K562 (cell line): ENCODE measurements at regions not wholly inside any gene's neighbourhood (a gene's known extent, or its start where the extent isn't known, plus 50 kb on each side); places are given as distances from the start of the nearest gene placed in this dataset.
A peak's percentile ranks its signal among the peaks of the same experiment; 100 is the strongest.

ENCODE experiments used
- ATAC-seq: fragments of 200-7000 bp; cut with Tn5 transposase; 3 replicates; pipeline ENCODE4 v1.9.1; 2020; ENCODE audit warnings: moderate library complexity
- BruUV-seq: library from RNA; stranded (reverse); fragments of 400-500 nt; replicated peaks from 2 replicates; lab custom pipeline; 2021; lab: Mats Ljungman, UMichigan
- CTCF ChIA-PET: fragments of 300-600 bp; formaldehyde crosslinking; extraction: SDS; loops from one replicate; lab custom pipeline; 2021; ENCODE audit warnings: low intra/inter-chr PET ratio; lab: Yijun Ruan, JAX
- POLR2A ChIA-PET: fragments of 300-600, 350-650 bp; sonication (Branson Sonifier 250); formaldehyde crosslinking; extraction: SDS; loops from one replicate; lab custom pipeline; 2021; ENCODE audit warnings: antibody characterized with exemption, inconsistent platforms; lab: Yijun Ruan, JAX
- DNase-seq, 4 experiments: peaks; one replicate each; pipeline versions ENCODE4 v3.0.0 to v3.0.0-alpha.2; 2011 to 2018; ENCODE audit warnings: low spot score in 3 of 4, mixed read lengths in 3 of 4; ENCODE audit errors: extremely low read depth in 1 of 4
- FAIRE-seq: peaks from 2 replicates; lab custom pipeline; 2011; peaks lifted over from hg19 to GRCh38; lab: Jason Lieb, UNC
- H2AFZ ChIP-seq: 2 replicates; pipeline ENCODE4 v1.6.0; 2011; ENCODE audit warnings: low read depth, low read length, control low read depth, inconsistent platforms
- H3K27ac ChIP-seq: fragments of 200-600 bp; 3 replicates; pipeline ENCODE4 v1.8.0; 2011; ENCODE audit warnings: low read depth, mild to moderate bottlenecking, control low read depth, inconsistent platforms, low read length, moderate library complexity, mixed read lengths; ENCODE audit errors: extremely low read depth
- H3K27me3 ChIP-seq, 2 experiments: fragments of 300-600 bp in 1 of 2; 2 replicates in 1 of 2; 3 replicates in 1 of 2; pipeline versions ENCODE4 v1.6.0 to v1.8.0; 2011; ENCODE audit warnings: inconsistent platforms in 2 of 2, low read length in 2 of 2, mild to moderate bottlenecking in 1 of 2, mixed read lengths in 1 of 2, moderate library complexity in 1 of 2; ENCODE audit not compliant: control insufficient read depth in 2 of 2, insufficient read depth in 2 of 2
- H3K36me3 ChIP-seq: fragments of 300-600 bp; 3 replicates; pipeline ENCODE4 v1.8.0; 2011; ENCODE audit warnings: mild to moderate bottlenecking, low read length, inconsistent platforms; ENCODE audit not compliant: control insufficient read depth, insufficient read depth
- H3K4me1 ChIP-seq, 2 experiments: fragments of 200-600 bp in 1 of 2; replicated peaks in 1 of 2; 2 replicates in 1 of 2; 3 replicates in 1 of 2; pipeline versions ENCODE4 v1.5.1 to v1.8.0; 2011; ENCODE audit warnings: inconsistent platforms in 2 of 2, low read length in 2 of 2, mild to moderate bottlenecking in 1 of 2, mixed read lengths in 1 of 2, moderate library complexity in 1 of 2; ENCODE audit not compliant: control insufficient read depth in 2 of 2, insufficient read depth in 2 of 2
- H3K4me2 ChIP-seq: 2 replicates; pipeline ENCODE4 v1.6.1; 2011; ENCODE audit warnings: low read length, control low read depth, inconsistent platforms, mixed read lengths; ENCODE audit not compliant: insufficient read depth
- H3K4me3 ChIP-seq: fragments of 200-600 bp; sonication (generic), shearing (Covaris generic); 2 replicates; pipeline ENCODE4 v1.5.1; 2016; ENCODE audit warnings: control low read depth, inconsistent platforms
- H3K79me2 ChIP-seq: fragments of 200-600 bp; 3 replicates; pipeline ENCODE4 v1.8.0; 2011; ENCODE audit warnings: low read length, inconsistent platforms; ENCODE audit not compliant: control insufficient read depth, insufficient read depth
- H3K9ac ChIP-seq, 2 experiments: 2 replicates each; pipeline versions ENCODE4 v1.6.0 to v1.6.1; 2011; ENCODE audit warnings: low read depth in 2 of 2, low read length in 2 of 2, control low read depth in 1 of 2, inconsistent platforms in 1 of 2, mild to moderate bottlenecking in 1 of 2, mixed read lengths in 1 of 2; ENCODE audit not compliant: insufficient read depth in 1 of 2
- H3K9me1 ChIP-seq: one replicate; pipeline ENCODE4 v1.6.0; 2011; ENCODE audit warnings: inconsistent platforms, mild to moderate bottlenecking, low read length, moderate library complexity; ENCODE audit not compliant: control insufficient read depth, insufficient read depth
- H3K9me3 ChIP-seq: replicated peaks from 2 replicates; pipeline ENCODE4 v1.5.1; 2011; ENCODE audit warnings: low read depth, low read length, inconsistent platforms; ENCODE audit not compliant: control insufficient read depth, insufficient read depth
- H4K20me1 ChIP-seq: replicated peaks from 2 replicates; pipeline ENCODE4 v1.6.1; 2011; ENCODE audit warnings: low read length, inconsistent platforms, mixed read lengths; ENCODE audit not compliant: control insufficient read depth, insufficient read depth
- BACH1 ChIP-seq: fragments of 200-800 bp; sonication (Bioruptor generic); IDR thresholded peaks from 2 replicates; pipeline ENCODE4 v1.6.1; 2016; ENCODE audit warnings: missing genetic modification characterization, missing compliant biosample characterization
- C11orf30 ChIP-seq: fragments of 450-650 bp; IDR thresholded peaks from 2 replicates; pipeline ENCODE4 v1.6.1; 2016; ENCODE audit warnings: low read depth, mild to moderate bottlenecking
- ETS2 ChIP-seq: IDR thresholded peaks from 2 replicates; pipeline ENCODE4 v1.6.1; 2016; ENCODE audit warnings: borderline replicate concordance, missing genetic modification characterization, mild to moderate bottlenecking, moderate library complexity, missing compliant biosample characterization; ENCODE audit not compliant: poor library complexity, severe bottlenecking
- HNRNPL ChIP-seq: fragments of 200-400 bp; formaldehyde crosslinking; IDR thresholded peaks from 2 replicates; pipeline ENCODE4 v1.6.1; 2017; ENCODE audit warnings: low read depth, mild to moderate bottlenecking, low read length
- IRF1 ChIP-seq: sonication (generic); formaldehyde crosslinking; IDR thresholded peaks from 2 replicates; pipeline ENCODE4 v1.8.0; 2022; ENCODE audit warnings: missing genetic modification reagents, mild to moderate bottlenecking, borderline replicate concordance
- MAFF ChIP-seq: IDR thresholded peaks from 2 replicates; pipeline ENCODE4 v1.6.1; 2012; ENCODE audit warnings: low read length, improper control_type of control experiment
- MAFG ChIP-seq: fragments of 450-650 bp; conservative IDR thresholded peaks from 2 replicates; pipeline ENCODE4 v1.6.1; 2016; ENCODE audit warnings: missing genetic modification characterization, missing compliant biosample characterization
- MAFK ChIP-seq: IDR thresholded peaks from 2 replicates; pipeline ENCODE4 v1.6.1; 2011; ENCODE audit warnings: low read length, improper control_type of control experiment
- NCOA6 ChIP-seq: fragments of 450-650 bp; IDR thresholded peaks from 2 replicates; pipeline ENCODE4 v1.6.1; 2017; ENCODE audit warnings: mild to moderate bottlenecking
- NFE2 ChIP-seq: IDR thresholded peaks from 2 replicates; pipeline ENCODE4 v1.6.1; 2014; ENCODE audit warnings: antibody characterized with exemption, low read depth
- NFE2L1 ChIP-seq: fragments of 450-650 bp; IDR thresholded peaks from 2 replicates; pipeline ENCODE4 v1.6.1; 2016; ENCODE audit warnings: missing genetic modification characterization, low read depth, mild to moderate bottlenecking, missing compliant biosample characterization, moderate library complexity, borderline replicate concordance
- RFX5 ChIP-seq: IDR thresholded peaks from 2 replicates; pipeline ENCODE4 v1.6.1; 2011; ENCODE audit warnings: low read depth, mild to moderate bottlenecking, improper control_type of control experiment, low read length
- SPI1 ChIP-seq: IDR thresholded peaks from 2 replicates; pipeline ENCODE4 v1.6.1; 2011; ENCODE audit warnings: low read depth, low read length, control low read depth, borderline replicate concordance
- ZBTB7A ChIP-seq: IDR thresholded peaks from 2 replicates; pipeline ENCODE4 v1.6.1; 2011; ENCODE audit warnings: low read depth, mild to moderate bottlenecking, low read length, moderate library complexity, borderline replicate concordance; ENCODE audit not compliant: control insufficient read depth
- ZNF316 ChIP-seq: fragments of 450-650 bp; IDR thresholded peaks from 2 replicates; pipeline ENCODE4 v1.6.1; 2016
- ZNF699 ChIP-seq: fragments of 250-450 bp; sonication (Bioruptor Pico); IDR thresholded peaks from 2 replicates; pipeline ENCODE4 v1.8.0; 2021; ENCODE audit warnings: mild to moderate bottlenecking, moderate library complexity; ENCODE audit not compliant: insufficient replicate concordance
- WGBS: fragments of 100-300 bp; shearing (Covaris generic); methylation state at CpG from one replicate; pipeline ENCODE4 v1.1.6; 2016; ENCODE audit warnings: low coverage, mixed read lengths; ENCODE audit not compliant: insufficient coverage; ENCODE audit errors: missing lambda C conversion rate; 5-methylcytosine and 5-hydroxymethylcytosine counted together
- in situ Hi-C: fragments of 300-500 bp; cut with MboI; formaldehyde crosslinking; loops from 4 replicates; pipeline ENCODE4 v1.15.0; 2018; ENCODE audit warnings: inconsistent platforms, mixed read lengths
- intact Hi-C: fragments of 100-400 bp; cut with micrococcal nuclease; formaldehyde crosslinking; loops from 2 replicates; pipeline ENCODE4 v1.14.2; 2022

GRCh38 chr2:172219201-172219600, 116.5 kb upstream of the DLX2 start:
- TF ChIP-seq HNRNPL (no peak), ZNF316 (peak; percentile 93), MAFK (peak; percentile 80; the same call in 1 of the 2 replicates), NFE2L1 (tag) (peak; percentile 66; the same call in 1 of the 2 replicates), C11orf30 (peak; percentile 90), ZNF699 (CRISPR knock-in tag) (no peak), ZBTB7A (no peak), NFE2 (peak; percentile 80), MAFF (peak; percentile 90), BACH1 (tag) (peak; percentile 82; the same call in 1 of the 2 replicates), MAFG (peak; percentile 91), SPI1 (peak; percentile 59; the same call in 1 of the 2 replicates), NCOA6 (no peak), RFX5 (no peak), ETS2 (tag) (no peak), IRF1 (CRISPR knock-in tag) (no peak)
- Histone ChIP-seq H3K4me3 (no peak overlapping the region), H3K27ac (no peak overlapping the region), H2AFZ (no peak overlapping the region), H3K4me1 (no peaks in the 10 kb centered on the region), H4K20me1 (no peaks in the 10 kb centered on the region), H3K79me2 (no peaks in the 10 kb centered on the region), H3K9ac (no peak overlapping the region), H3K9me1 (no peaks in the 10 kb centered on the region), H3K4me2 (no peak overlapping the region), H3K36me3 (no peaks in the 10 kb centered on the region), H3K9me3 (no peaks in the 10 kb centered on the region), H3K27me3 (peaks cover 26 to 29% of the 10 kb centered on the region in 2 experiments)
- BruUV-seq: no TSS peak
- ChIA-PET CTCF (no interaction called here), POLR2A (interaction anchor here (1.0 kb wide), 1 partner anchor 16 kb away, joined by 3 read pairs; no protein-coding TSS in a partner anchor)
- ATAC-seq (no peak), FAIRE-seq (no peak), DNase-seq (no peak)
- WGBS: 5% methylated on average over 2 of the region's 2 CpGs
- intact Hi-C loops (no loop called here), in situ Hi-C loops (no loop called here)
